Endodermal cell (in vitro differentiated cells): ENCODE measurements at regions not wholly inside any gene's neighbourhood (a gene's known extent, or its start where the extent isn't known, plus 50 kb on each side); places are given as distances from the start of the nearest gene placed in this dataset.

Source experiments
- DNase-seq: peaks from one replicate; pipeline ENCODE4 v3.0.0-alpha.2; 2017
- H3K27ac ChIP-seq: 2 replicates; pipeline ENCODE4 v1.5.1; 2013; ENCODE audit warnings: mild to moderate bottlenecking, low read depth, low read length, moderate library complexity
- H3K27me3 ChIP-seq: 2 replicates; pipeline ENCODE4 v1.6.1; 2013; ENCODE audit warnings: mild to moderate bottlenecking, low read length, moderate library complexity; ENCODE audit not compliant: insufficient read depth, control insufficient read depth, poor library complexity, severe bottlenecking
- H3K36me3 ChIP-seq: 2 replicates; pipeline ENCODE4 v1.7.0; 2013; ENCODE audit warnings: mild to moderate bottlenecking, low read length, moderate library complexity; ENCODE audit not compliant: control insufficient read depth, insufficient read depth
- H3K4me1 ChIP-seq: one replicate; pipeline ENCODE4 v1.7.0; 2013; ENCODE audit warnings: low read length; ENCODE audit not compliant: control insufficient read depth, insufficient read depth
- H3K4me3 ChIP-seq: 2 replicates; pipeline ENCODE4 v1.5.1; 2013; ENCODE audit warnings: mild to moderate bottlenecking, low read length, moderate library complexity
- H3K9ac ChIP-seq: 2 replicates; pipeline ENCODE4 v1.6.1; 2013; ENCODE audit warnings: mild to moderate bottlenecking, low read length, moderate library complexity; ENCODE audit not compliant: poor library complexity, severe bottlenecking; ENCODE audit errors: extremely low read depth
- H3K9me3 ChIP-seq: 2 replicates; pipeline ENCODE4 v1.6.1; 2013; ENCODE audit warnings: mild to moderate bottlenecking, low read length, moderate library complexity; ENCODE audit not compliant: control insufficient read depth
- H3K27ac Mint-ChIP-seq: 2 replicates; pipeline ENCODE4 v1.8.0; 2020; ENCODE audit warnings: mixed read lengths
- H3K27me3 Mint-ChIP-seq: 2 replicates; pipeline ENCODE4 v1.8.0; 2021; ENCODE audit warnings: mild to moderate bottlenecking, mixed read lengths; ENCODE audit not compliant: insufficient read depth
- H3K36me3 Mint-ChIP-seq: 2 replicates; pipeline ENCODE4 v1.8.0; 2020; ENCODE audit warnings: low read depth, mixed read lengths
- H3K4me1 Mint-ChIP-seq: 2 replicates; pipeline ENCODE4 v1.8.0; 2020; ENCODE audit warnings: mixed read lengths
- H3K4me3 Mint-ChIP-seq: 2 replicates; pipeline ENCODE4 v1.8.0; 2020; ENCODE audit warnings: mild to moderate bottlenecking, moderate library complexity, mixed read lengths
- H3K9me3 Mint-ChIP-seq: 2 replicates; pipeline ENCODE4 v1.8.0; 2020; ENCODE audit warnings: mild to moderate bottlenecking, mixed read lengths
- WGBS, 2 experiments: methylation state at CpG; one replicate each; pipeline versions ENCODE4 v1.1.5 to v1.1.7; 2013; ENCODE audit warnings: missing lambda C conversion rate in 2 of 2, mixed read lengths in 1 of 2; ENCODE audit not compliant: insufficient coverage in 1 of 2, insufficient read length in 1 of 2; 5-methylcytosine and 5-hydroxymethylcytosine counted together
- TF ChIP-seq, protein P1 (sequence below): fragments of 200-600 bp; sonication (generic); conservative IDR thresholded peaks from 2 replicates; pipeline ENCODE4 v1.5.0; 2021; ENCODE audit warnings: antibody characterized with exemption, mild to moderate bottlenecking

DNA sequence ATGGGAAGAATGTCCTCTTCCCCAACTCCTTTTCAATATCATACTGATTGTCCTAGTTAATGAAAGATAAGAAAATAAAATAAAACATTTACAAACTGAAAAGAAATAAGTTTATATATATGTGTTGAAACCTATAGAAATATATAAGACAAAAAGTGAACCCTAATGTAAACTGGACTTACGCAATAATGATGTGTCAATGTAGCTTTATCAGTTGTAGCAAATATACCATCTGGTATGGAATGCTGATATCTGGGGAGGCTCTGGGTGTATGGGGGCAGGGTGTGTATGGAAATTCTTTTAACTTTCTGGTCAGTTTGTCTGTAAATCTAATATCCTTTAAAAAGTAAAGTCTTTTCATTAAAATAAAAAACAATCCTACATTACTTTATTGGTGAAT, 603.9 kb downstream of the DMRTA1 start:
- no peak overlapping the region for H3K4me3 Mint-ChIP-seq
- no peak overlapping the region for H3K4me3 ChIP-seq
- WGBS, 2 experiments = 86 to 90% methylated on average over 1 of the region's 1 CpG
- H3K27ac Mint-ChIP-seq = no peak overlapping the region
- peaks cover 11% of the 10 kb centered on the region for H3K4me1 ChIP-seq
- H3K36me3 Mint-ChIP-seq = no peaks in the 10 kb centered on the region
- H3K9me3 ChIP-seq = peaks cover 12% of the 10 kb centered on the region
- H3K27me3 ChIP-seq = no peaks in the 10 kb centered on the region
- H3K9me3 Mint-ChIP-seq = peaks cover 10% of the 10 kb centered on the region
- no peak for DNase-seq
- H3K36me3 ChIP-seq = no peaks in the 10 kb centered on the region
- no peak overlapping the region for H3K27ac ChIP-seq
- TF ChIP-seq, protein P1, sequence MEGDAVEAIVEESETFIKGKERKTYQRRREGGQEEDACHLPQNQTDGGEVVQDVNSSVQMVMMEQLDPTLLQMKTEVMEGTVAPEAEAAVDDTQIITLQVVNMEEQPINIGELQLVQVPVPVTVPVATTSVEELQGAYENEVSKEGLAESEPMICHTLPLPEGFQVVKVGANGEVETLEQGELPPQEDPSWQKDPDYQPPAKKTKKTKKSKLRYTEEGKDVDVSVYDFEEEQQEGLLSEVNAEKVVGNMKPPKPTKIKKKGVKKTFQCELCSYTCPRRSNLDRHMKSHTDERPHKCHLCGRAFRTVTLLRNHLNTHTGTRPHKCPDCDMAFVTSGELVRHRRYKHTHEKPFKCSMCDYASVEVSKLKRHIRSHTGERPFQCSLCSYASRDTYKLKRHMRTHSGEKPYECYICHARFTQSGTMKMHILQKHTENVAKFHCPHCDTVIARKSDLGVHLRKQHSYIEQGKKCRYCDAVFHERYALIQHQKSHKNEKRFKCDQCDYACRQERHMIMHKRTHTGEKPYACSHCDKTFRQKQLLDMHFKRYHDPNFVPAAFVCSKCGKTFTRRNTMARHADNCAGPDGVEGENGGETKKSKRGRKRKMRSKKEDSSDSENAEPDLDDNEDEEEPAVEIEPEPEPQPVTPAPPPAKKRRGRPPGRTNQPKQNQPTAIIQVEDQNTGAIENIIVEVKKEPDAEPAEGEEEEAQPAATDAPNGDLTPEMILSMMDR = no peak
- no peak overlapping the region for H3K9ac ChIP-seq
- H3K27me3 Mint-ChIP-seq = no peaks in the 10 kb centered on the region
- peaks cover 26% of the 10 kb centered on the region for H3K4me1 Mint-ChIP-seq

DNA sequence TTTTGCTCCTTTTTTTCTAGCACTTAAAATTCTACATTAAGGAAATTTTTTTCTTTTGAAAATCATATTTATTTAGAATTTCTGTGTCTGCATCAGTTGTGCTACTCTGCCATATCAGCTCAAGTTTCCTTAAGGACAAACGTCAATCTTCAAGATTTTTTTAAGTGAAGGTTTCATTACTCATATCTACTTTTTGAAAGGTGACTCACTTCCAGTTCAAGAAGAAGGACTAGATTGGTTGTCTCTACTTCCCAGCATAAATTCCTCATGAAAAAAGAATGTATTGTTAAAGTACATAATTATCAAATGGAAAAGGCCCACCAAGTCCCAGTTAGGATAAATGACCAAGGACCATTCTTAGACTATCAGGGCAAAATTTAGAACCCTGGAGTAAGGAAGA, 626.5 kb downstream of the DMRTA1 start:
- H3K27ac Mint-ChIP-seq = no peak overlapping the region
- TF ChIP-seq, protein P1 = no peak
- Histone ChIP-seq H3K4me3 (no peak overlapping the region), H3K27ac (no peak overlapping the region), H3K9me3 (no peaks in the 10 kb centered on the region), H3K27me3 (no peaks in the 10 kb centered on the region), H3K4me1 (no peaks in the 10 kb centered on the region), H3K36me3 (no peaks in the 10 kb centered on the region), H3K9ac (no peak overlapping the region)
- no peaks in the 10 kb centered on the region for H3K27me3 Mint-ChIP-seq
- 74% methylated on average over 1 of the region's 1 CpG; no CpG with 5 or more reads in 1 of the 2 experiments for WGBS, 2 experiments
- DNase-seq = no peak
- no peaks in the 10 kb centered on the region for H3K9me3 Mint-ChIP-seq
- no peaks in the 10 kb centered on the region for H3K36me3 Mint-ChIP-seq
- H3K4me3 Mint-ChIP-seq = no peak overlapping the region
- no peaks in the 10 kb centered on the region for H3K4me1 Mint-ChIP-seq

DNA sequence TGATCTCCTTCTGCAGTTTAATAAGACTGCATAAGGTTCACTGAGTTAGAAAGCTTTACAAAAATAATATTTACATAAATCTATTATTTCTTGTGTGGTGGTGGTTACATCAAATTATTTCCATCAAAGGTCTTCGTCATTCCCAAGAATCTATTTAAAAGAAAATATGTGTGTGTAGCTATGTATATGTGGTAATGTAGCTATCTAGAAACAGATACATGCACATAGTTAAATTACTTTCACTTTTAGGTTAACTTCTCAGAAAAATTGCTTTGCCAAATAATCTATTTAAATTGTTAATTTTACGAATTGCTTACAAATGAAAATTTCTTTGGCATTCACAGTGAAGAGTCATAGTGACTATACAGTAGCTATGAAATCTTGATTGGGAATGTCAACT, 633.2 kb downstream of the DMRTA1 start:
- Mint-ChIP-seq H3K4me1 (no peaks in the 10 kb centered on the region), H3K4me3 (no peak overlapping the region), H3K27me3 (no peaks in the 10 kb centered on the region), H3K9me3 (peaks cover 11% of the 10 kb centered on the region), H3K27ac (no peak overlapping the region), H3K36me3 (no peaks in the 10 kb centered on the region)
- peaks cover 12% of the 10 kb centered on the region for H3K9me3 ChIP-seq
- H3K27ac ChIP-seq = no peak overlapping the region
- DNase-seq = no peak
- no peaks in the 10 kb centered on the region for H3K36me3 ChIP-seq
- no peak overlapping the region for H3K9ac ChIP-seq
- WGBS, 2 experiments = 96% methylated on average over 1 of the region's 2 CpGs; no CpG with 5 or more reads in 1 of the 2 experiments
- TF ChIP-seq, protein P1 = no peak
- H3K4me1 ChIP-seq = no peaks in the 10 kb centered on the region
- no peaks in the 10 kb centered on the region for H3K27me3 ChIP-seq
- no peak overlapping the region for H3K4me3 ChIP-seq
